HG03565 (cell line): ENCODE measurements at regions not wholly inside any gene's neighbourhood (a gene's known extent, or its start where the extent isn't known, plus 50 kb on each side); places are given as distances from the start of the nearest gene placed in this dataset.

ENCODE experiments used
- ATAC-seq: cut with Tn5 transposase; IDR thresholded peaks from one replicate; pipeline ENCODE4 v1.9.1; 2021; ENCODE audit warnings: mild to moderate bottlenecking, moderate library complexity; ENCODE audit not compliant: unreplicated experiment

GRCh38 chr9:130781569-130781968 is 53.5 kb upstream of the ABL1 start:
- ATAC-seq = no peak

GRCh38 chr9:130782886-130783530 is 52.0 kb upstream of the ABL1 start:
- no peak for ATAC-seq

- ATAC-seq = no peak
Measured at GRCh38 chr9:130785053-130785452, 50.0 kb upstream of the ABL1 start.
